ENCODE measurements at regions not wholly inside any gene's neighbourhood (a gene's known extent, or its start where the extent isn't known, plus 50 kb on each side); places are given as distances from the start of the nearest gene placed in this dataset.

DNA sequence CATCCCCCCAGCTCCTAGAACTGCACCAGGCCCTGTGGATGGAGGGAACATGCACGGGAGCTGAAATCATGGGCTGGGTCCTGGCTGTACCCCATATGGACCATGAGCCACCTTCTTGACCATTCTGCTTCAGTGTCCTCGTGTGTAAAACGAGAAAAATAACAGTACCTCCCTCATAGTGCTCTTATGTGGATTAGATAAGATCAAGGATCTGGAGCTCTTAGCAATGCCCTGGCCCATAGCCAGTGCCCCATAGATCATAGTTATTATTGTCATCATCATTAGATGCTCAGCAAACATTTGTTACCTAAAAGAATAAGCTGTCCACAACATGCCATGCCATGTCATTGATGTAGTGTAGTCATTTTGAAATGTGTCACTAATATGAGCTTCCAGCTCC, 71.3 kb downstream of the SYNE3 start:
- no peak for DNase-seq (ENCODE audit: low spot score)
- in situ Hi-C loops (cut with MboI; ENCODE audit: low pct_unique_long_range_greater_than_20kb, low sequenced_read_pairs, unreplicated experiment): loop anchor here (25.0 kb wide), 1 partner anchor 542 kb away; no protein-coding TSS in a partner anchor
- TF ChIP-seq, protein P1, sequence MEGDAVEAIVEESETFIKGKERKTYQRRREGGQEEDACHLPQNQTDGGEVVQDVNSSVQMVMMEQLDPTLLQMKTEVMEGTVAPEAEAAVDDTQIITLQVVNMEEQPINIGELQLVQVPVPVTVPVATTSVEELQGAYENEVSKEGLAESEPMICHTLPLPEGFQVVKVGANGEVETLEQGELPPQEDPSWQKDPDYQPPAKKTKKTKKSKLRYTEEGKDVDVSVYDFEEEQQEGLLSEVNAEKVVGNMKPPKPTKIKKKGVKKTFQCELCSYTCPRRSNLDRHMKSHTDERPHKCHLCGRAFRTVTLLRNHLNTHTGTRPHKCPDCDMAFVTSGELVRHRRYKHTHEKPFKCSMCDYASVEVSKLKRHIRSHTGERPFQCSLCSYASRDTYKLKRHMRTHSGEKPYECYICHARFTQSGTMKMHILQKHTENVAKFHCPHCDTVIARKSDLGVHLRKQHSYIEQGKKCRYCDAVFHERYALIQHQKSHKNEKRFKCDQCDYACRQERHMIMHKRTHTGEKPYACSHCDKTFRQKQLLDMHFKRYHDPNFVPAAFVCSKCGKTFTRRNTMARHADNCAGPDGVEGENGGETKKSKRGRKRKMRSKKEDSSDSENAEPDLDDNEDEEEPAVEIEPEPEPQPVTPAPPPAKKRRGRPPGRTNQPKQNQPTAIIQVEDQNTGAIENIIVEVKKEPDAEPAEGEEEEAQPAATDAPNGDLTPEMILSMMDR (IDR thresholded peaks at IDR 0.05; ENCODE audit: extremely low read depth, insufficient read depth, missing control alignments): no peak

DNA sequence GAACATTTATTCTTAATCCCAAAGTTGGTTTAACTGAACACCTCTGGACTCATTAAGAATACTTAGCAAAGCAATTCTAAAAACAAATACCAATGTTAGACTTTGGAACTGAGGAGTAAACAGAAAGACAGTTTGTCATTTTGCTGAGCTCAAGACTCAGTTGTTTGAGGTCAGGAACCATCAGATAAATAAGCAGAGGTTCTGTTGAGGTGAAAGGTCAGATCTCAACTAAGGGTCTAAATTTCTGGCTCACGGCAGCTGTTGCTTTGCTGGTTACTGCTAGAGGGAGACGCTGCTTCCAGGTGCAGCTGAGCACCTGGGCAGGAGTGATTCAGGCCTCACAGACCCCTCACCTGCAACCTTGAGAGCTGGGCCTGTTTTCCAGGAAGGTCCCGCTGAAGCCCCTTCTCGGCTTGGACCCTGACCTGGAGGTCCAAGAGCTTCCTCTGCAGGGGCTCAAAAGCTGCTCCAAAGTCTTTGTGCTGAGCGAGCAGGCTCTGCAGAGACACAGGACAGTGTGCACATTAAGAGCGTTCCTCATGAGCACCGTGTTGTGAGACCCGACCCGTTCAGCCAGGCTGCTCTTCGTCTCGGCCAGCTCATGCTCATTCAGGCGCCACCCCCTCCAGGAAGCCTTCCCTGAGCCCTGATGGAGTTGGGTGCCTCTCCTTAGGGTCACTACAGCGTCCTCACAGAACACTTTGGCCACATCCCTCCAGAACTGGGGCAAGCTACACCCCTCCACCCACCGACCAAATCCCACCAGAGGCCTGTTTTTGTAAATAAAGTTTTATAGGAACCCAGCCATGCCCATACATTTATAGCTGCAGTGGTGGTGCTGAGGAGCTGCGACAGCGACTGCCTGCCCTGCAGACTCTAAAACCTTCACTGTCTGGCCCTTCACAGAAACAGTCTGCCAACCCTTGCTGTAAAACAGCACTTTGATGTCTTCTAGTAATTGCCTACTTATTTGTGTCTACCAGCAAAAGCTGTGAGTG, 72.0 kb downstream of the SYNE3 start:
- no peak for DNase-seq (ENCODE audit: low spot score)
- TF ChIP-seq, protein P1 (IDR thresholded peaks at IDR 0.05; ENCODE audit: extremely low read depth, insufficient read depth, missing control alignments): no peak
- in situ Hi-C loops (cut with MboI; ENCODE audit: low pct_unique_long_range_greater_than_20kb, low sequenced_read_pairs, unreplicated experiment): loop anchor here (25.0 kb wide), 1 partner anchor 543 kb away; no protein-coding TSS in a partner anchor

DNA sequence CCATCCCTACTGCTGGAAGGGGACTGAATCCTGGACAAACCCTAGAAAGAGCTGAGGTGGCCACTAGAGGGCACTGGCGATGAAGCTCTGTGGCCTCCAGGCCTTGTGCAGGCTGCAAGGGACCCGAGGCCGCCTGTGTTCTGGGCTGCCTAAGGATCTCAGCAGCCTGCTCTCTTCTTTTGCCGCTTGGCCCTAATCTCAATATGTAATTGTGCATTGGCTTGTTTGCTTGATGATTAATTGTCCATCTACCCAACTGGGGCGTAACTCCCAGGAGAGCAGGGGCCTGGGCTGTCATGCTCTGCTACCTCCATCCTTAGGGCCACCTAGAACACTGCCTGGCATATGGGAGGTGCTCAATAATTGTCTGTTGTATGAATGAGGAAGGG, 73.8 kb downstream of the SYNE3 start:
- peak; percentile 90 for DNase-seq (ENCODE audit: low spot score)
- TF ChIP-seq, protein P1 (IDR thresholded peaks at IDR 0.05; ENCODE audit: extremely low read depth, insufficient read depth, missing control alignments): peak; percentile 86
- in situ Hi-C loops (cut with MboI; ENCODE audit: low pct_unique_long_range_greater_than_20kb, low sequenced_read_pairs, unreplicated experiment): loop anchor here (25.0 kb wide), 1 partner anchor 545 kb away; no protein-coding TSS in a partner anchor

DNA sequence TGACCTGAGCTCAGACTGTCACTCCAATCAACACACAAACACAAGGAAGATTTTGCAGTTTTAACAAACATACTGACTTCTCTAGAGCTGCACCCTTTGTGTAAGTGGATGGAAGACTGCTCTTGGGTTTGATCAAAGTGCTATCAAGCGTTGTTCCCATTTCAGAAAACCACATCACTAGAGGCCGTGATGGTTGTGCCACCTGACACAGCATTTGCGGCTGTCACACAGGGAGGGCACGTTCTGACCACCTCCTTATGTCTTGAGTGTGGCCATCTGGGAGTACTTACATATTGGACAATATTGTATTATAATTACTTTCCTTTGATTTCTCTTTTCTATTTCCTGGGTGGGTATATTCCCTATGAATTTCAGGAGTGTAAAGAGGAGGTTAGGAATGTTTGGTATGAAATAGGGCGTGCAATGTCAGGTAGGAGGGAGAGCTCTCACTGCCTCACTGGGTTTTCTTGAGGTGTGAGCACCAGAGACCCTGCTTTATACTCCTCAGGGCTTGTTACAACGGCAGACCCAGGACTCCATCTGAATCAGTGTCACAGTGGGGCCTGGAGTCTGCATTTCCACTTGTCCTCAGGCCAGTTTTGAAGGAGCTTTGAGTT, 74.3 kb downstream of the SYNE3 start:
- TF ChIP-seq, protein P1 (IDR thresholded peaks at IDR 0.05; ENCODE audit: extremely low read depth, insufficient read depth, missing control alignments): no peak
- DNase-seq (ENCODE audit: low spot score): no peak
- in situ Hi-C loops (cut with MboI; ENCODE audit: low pct_unique_long_range_greater_than_20kb, low sequenced_read_pairs, unreplicated experiment): loop anchor here (25.0 kb wide), 1 partner anchor 545 kb away; no protein-coding TSS in a partner anchor

DNA sequence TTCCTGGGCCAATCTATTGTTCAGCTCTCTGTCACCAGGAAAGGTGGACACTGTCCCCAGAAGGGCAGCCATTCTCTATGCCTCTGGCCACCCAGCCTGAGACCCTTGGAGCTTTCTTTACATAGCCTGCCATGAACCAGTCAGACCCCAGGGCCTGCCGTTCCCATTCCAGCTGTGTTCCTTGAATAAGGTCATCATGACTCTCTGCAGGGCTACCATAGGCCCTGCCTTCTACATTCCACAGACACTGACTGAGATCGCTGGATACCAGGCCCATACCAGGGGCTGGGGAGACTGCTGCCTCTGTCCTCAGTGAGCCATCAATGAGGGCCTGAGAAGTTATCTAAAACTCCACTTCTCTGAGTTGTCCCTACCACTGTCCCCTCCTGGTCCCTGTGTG, 75.5 kb downstream of the SYNE3 start:
- DNase-seq (ENCODE audit: low spot score): no peak
- TF ChIP-seq, protein P1 (IDR thresholded peaks at IDR 0.05; ENCODE audit: extremely low read depth, insufficient read depth, missing control alignments): no peak
- in situ Hi-C loops (cut with MboI; ENCODE audit: low pct_unique_long_range_greater_than_20kb, low sequenced_read_pairs, unreplicated experiment): loop anchor here (25.0 kb wide), 1 partner anchor 546 kb away; no protein-coding TSS in a partner anchor

DNA sequence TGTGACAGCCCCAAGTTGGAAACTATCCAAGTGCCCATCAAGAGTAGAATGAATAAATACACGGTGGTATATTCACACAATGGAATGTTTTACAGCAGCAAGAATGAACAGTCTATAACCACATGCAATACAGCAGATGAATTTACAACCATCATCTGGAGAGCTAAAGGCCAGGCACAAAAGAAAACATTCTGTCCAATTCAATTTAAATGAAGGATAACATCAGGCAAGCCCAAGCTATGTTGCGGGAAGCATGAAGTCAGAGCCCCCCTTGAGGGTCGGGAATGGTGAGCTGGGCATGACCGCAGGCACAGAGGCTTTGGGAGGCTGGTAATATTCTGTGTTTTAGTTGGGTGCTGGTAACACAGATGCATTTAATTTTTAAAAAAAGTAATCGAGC, 76.0 kb downstream of the SYNE3 start:
- TF ChIP-seq, protein P1 (IDR thresholded peaks at IDR 0.05; ENCODE audit: extremely low read depth, insufficient read depth, missing control alignments): no peak
- in situ Hi-C loops (cut with MboI; ENCODE audit: low pct_unique_long_range_greater_than_20kb, low sequenced_read_pairs, unreplicated experiment): loop anchor here (25.0 kb wide), 1 partner anchor 547 kb away; no protein-coding TSS in a partner anchor
- DNase-seq (ENCODE audit: low spot score): no peak
